Stromal cell of bone marrow (primary cell): ENCODE measurements at regions not wholly inside any gene's neighbourhood (a gene's known extent, or its start where the extent isn't known, plus 50 kb on each side); places are given as distances from the start of the nearest gene placed in this dataset.
"Not testable (repeated sequence)": the region's sequence is repeated elsewhere in the genome, so short reads cannot be mapped to it uniquely, and the experiment has no call there.

Experiments used
- DNase-seq: peaks from one replicate; pipeline ENCODE4 v3.0.0-alpha.2; 2012; ENCODE audit warnings: low read depth

- no peak for DNase-seq
These were observed 1552.9 kb upstream of the SLC39A10 start for GRCh38 chr2:194103941-194104659.

GRCh38 chr2:194102546-194102945 is 1554.5 kb upstream of the SLC39A10 start:
- DNase-seq, result no peak

GRCh38 chr2:194100201-194100600 is 1556.8 kb upstream of the SLC39A10 start:
- no peak for DNase-seq

GRCh38 chr2:194096402-194096801 is 1560.6 kb upstream of the SLC39A10 start:
- DNase-seq, result no peak

GRCh38 chr2:194095359-194095758 is 1561.7 kb upstream of the SLC39A10 start:
- DNase-seq, result no peak

GRCh38 chr2:194090251-194090905 is 1566.6 kb upstream of the SLC39A10 start:
- no peak for DNase-seq

- no peak for DNase-seq
These were observed 1569.7 kb upstream of the SLC39A10 start for GRCh38 chr2:194087089-194087958.

- DNase-seq, result no peak
These were observed 1570.9 kb upstream of the SLC39A10 start for GRCh38 chr2:194086129-194086528.

GRCh38 chr2:194079989-194080388 is 1577.0 kb upstream of the SLC39A10 start:
- no peak for DNase-seq

- no peak for DNase-seq
These were observed 1579.7 kb upstream of the SLC39A10 start for GRCh38 chr2:194077366-194077765.

GRCh38 chr2:194062401-194062800 is 1594.6 kb upstream of the SLC39A10 start:
- DNase-seq, result no peak

- no peak for DNase-seq
These were observed 1596.8 kb upstream of the SLC39A10 start for GRCh38 chr2:194060269-194060668.

GRCh38 chr2:194054313-194054712 is 1602.7 kb upstream of the SLC39A10 start:
- no peak for DNase-seq

GRCh38 chr2:194044321-194044720 is 1612.7 kb upstream of the SLC39A10 start:
- no peak for DNase-seq

- DNase-seq, result not testable (repeated sequence)
These were observed 1635.9 kb upstream of the SLC39A10 start for GRCh38 chr2:194021130-194021529.

GRCh38 chr2:194020155-194020554 is 1636.9 kb upstream of the SLC39A10 start:
- DNase-seq, result no peak

- DNase-seq, result no peak
These were observed 1641.3 kb upstream of the SLC39A10 start for GRCh38 chr2:194015751-194016150.

- no peak for DNase-seq
These were observed 1642.4 kb upstream of the SLC39A10 start for GRCh38 chr2:194014639-194015038.

- no peak for DNase-seq
These were observed 1652.3 kb upstream of the SLC39A10 start for GRCh38 chr2:194004590-194005206.

GRCh38 chr2:194003911-194004310 is 1653.1 kb upstream of the SLC39A10 start:
- DNase-seq, result no peak

GRCh38 chr2:194002699-194003368 is 1654.2 kb upstream of the SLC39A10 start:
- no peak for DNase-seq

GRCh38 chr2:193990868-193991267 is 1666.2 kb upstream of the SLC39A10 start:
- no peak for DNase-seq
